Transverse colon (tissue), 4 donors: ENCODE measurements at regions not wholly inside any gene's neighbourhood (a gene's known extent, or its start where the extent isn't known, plus 50 kb on each side); places are given as distances from the start of the nearest gene placed in this dataset.

Experiments
- EP300 ChIP-seq: sonication (generic); formaldehyde crosslinking; IDR thresholded peaks from one replicate; pipeline ENCODE4 v1.6.1; 2017; ENCODE audit warnings: antibody characterized with exemption, low read depth
- POLR2A ChIP-seq: fragments of 450-650 bp; IDR thresholded peaks from one replicate; pipeline ENCODE4 v1.6.1; 2016; ENCODE audit warnings: antibody characterized with exemption, mild to moderate bottlenecking, moderate library complexity
- POLR2AphosphoS5 ChIP-seq, 3 donors: sonication (generic); formaldehyde crosslinking; IDR thresholded peaks; one replicate each; pipeline ENCODE4 v1.6.1; 2016; ENCODE audit warnings: antibody characterized with exemption in 3 of 3
- TF ChIP-seq, protein P1 (sequence below), 5 experiments: fragments of 200-600 bp in 3 of 5; fragments of 450-650 bp in 2 of 5; sonication (generic) in 3 of 5; IDR thresholded peaks; 1 replicate in 2 of 5; 2 replicates in 3 of 5; pipeline ENCODE4 v1.5.1; 2016 to 2017; ENCODE audit warnings: antibody characterized with exemption in 5 of 5, inconsistent platforms in 3 of 5, mild to moderate bottlenecking in 2 of 5, moderate library complexity in 1 of 5

DNA sequence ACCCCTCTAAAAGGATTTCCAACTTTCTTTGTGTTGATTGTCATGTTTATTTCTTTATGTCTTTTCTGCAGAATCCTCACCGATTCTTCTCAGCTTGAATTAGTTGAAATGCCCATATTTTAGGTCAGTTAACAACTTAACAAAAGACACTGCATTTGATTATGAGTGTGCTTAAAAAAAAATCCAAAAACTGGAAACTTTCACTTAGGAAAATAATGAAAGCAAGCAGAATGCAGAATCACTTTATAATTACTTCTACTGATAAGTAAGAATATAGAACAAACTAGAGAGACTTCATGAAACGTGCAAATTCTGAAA, 111.0 kb upstream of the PTPN13 start:
- TF ChIP-seq, protein P1, sequence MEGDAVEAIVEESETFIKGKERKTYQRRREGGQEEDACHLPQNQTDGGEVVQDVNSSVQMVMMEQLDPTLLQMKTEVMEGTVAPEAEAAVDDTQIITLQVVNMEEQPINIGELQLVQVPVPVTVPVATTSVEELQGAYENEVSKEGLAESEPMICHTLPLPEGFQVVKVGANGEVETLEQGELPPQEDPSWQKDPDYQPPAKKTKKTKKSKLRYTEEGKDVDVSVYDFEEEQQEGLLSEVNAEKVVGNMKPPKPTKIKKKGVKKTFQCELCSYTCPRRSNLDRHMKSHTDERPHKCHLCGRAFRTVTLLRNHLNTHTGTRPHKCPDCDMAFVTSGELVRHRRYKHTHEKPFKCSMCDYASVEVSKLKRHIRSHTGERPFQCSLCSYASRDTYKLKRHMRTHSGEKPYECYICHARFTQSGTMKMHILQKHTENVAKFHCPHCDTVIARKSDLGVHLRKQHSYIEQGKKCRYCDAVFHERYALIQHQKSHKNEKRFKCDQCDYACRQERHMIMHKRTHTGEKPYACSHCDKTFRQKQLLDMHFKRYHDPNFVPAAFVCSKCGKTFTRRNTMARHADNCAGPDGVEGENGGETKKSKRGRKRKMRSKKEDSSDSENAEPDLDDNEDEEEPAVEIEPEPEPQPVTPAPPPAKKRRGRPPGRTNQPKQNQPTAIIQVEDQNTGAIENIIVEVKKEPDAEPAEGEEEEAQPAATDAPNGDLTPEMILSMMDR (IDR thresholded peaks at IDR 0.05) = no peak
- TF ChIP-seq POLR2AphosphoS5 (IDR thresholded peaks at IDR 0.05) (no peak), POLR2A (no peak), EP300 (no peak)
